ENCODE measurements at regions not wholly inside any gene's neighbourhood (a gene's known extent, or its start where the extent isn't known, plus 50 kb on each side); places are given as distances from the start of the nearest gene placed in this dataset.

DNA sequence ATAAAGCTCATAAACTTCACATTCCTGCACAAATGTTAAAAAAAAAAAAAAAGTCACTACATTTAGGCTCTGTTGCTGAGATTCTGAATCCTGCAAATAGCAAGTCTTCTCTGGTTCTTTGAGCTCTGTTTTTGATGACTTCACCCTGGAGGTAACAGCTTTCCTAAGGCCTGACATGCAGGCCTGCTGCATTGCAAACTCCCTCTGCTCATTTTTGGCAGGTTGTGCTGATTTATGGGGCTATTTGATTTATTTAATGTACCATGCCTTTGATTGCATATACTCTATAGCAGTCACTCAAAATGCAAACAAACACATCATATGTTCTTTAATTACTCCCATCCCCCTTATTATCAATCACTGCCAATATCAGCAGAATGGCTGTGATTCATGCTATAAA is 416.1 kb upstream of the IZUMO3 start:
- TF ChIP-seq LEF1 (IDR thresholded peaks at IDR 0.05; ENCODE audit: borderline replicate concordance) (no peak), HDGF (IDR thresholded peaks at IDR 0.05; ENCODE audit: borderline replicate concordance) (no peak), BHLHE40 (IDR thresholded peaks at IDR 0.05; ENCODE audit: borderline replicate concordance) (no peak), NFRKB (IDR thresholded peaks at IDR 0.05) (no peak), ELF4 (IDR thresholded peaks at IDR 0.05) (no peak), TARDBP (IDR thresholded peaks at IDR 0.05) (no peak), SP1 (IDR thresholded peaks at IDR 0.05) (no peak), CTBP1 (IDR thresholded peaks at IDR 0.05; ENCODE audit: borderline replicate concordance) (no peak), L3MBTL2 (conservative IDR thresholded peaks at IDR 0.05) (no peak), FOXK2 (IDR thresholded peaks at IDR 0.05) (no peak), SUZ12 (IDR thresholded peaks at IDR 0.05) (no peak), FOXM1 (IDR thresholded peaks at IDR 0.05; ENCODE audit: borderline replicate concordance) (no peak), FOXA1 (IDR thresholded peaks at IDR 0.05) (no peak)
- TF ChIP-seq, protein P1, sequence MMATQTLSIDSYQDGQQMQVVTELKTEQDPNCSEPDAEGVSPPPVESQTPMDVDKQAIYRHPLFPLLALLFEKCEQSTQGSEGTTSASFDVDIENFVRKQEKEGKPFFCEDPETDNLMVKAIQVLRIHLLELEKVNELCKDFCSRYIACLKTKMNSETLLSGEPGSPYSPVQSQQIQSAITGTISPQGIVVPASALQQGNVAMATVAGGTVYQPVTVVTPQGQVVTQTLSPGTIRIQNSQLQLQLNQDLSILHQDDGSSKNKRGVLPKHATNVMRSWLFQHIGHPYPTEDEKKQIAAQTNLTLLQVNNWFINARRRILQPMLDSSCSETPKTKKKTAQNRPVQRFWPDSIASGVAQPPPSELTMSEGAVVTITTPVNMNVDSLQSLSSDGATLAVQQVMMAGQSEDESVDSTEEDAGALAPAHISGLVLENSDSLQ (IDR thresholded peaks at IDR 0.05), result no peak; the same call in 1 of the 2 replicates

All from HEK293T (cell line).